CD4-positive, alpha-beta T cell (primary cell): ENCODE measurements at regions not wholly inside any gene's neighbourhood (a gene's known extent, or its start where the extent isn't known, plus 50 kb on each side); places are given as distances from the start of the nearest gene placed in this dataset.

Source experiments
- ATAC-seq: fragments of 200-7000 bp; cut with Tn5 transposase; one replicate; pipeline ENCODE4 v1.10.0; 2022; ENCODE audit warnings: mild to moderate bottlenecking; ENCODE audit not compliant: poor library complexity
- CTCF ChIA-PET: fragments of 350-600 bp; sonication (Branson Sonifier 250); formaldehyde crosslinking; loops from one replicate; lab custom pipeline; 2021; ENCODE audit warnings: antibody characterized with exemption, inconsistent platforms; lab: Charles Lee
- POLR2A ChIA-PET: fragments of 350-600 bp; sonication (Branson Sonifier 250); formaldehyde crosslinking; loops from one replicate; lab custom pipeline; 2021; ENCODE audit warnings: antibody characterized with exemption, inconsistent platforms; lab: Charles Lee
- DNase-seq, 14 experiments: peaks; one replicate each; pipeline ENCODE4 v3.0.0-alpha.2; 2013 to 2020; ENCODE audit warnings: mixed read lengths in 2 of 14
- H3K27ac ChIP-seq, 2 donors: one replicate each; pipeline versions ENCODE4 v1.5.1 to v1.7.0; 2013; ENCODE audit warnings: low read length in 2 of 2, low read depth in 1 of 2, mild to moderate bottlenecking in 1 of 2
- H3K27me3 ChIP-seq, 2 experiments: 1 replicate in 1 of 2; 2 replicates in 1 of 2; pipeline versions ENCODE4 v1.6.1 to v1.7.0; 2013; ENCODE audit warnings: low read length in 2 of 2, control low read depth in 1 of 2, mild to moderate bottlenecking in 1 of 2, moderate library complexity in 1 of 2; ENCODE audit not compliant: insufficient read depth in 2 of 2, control insufficient read depth in 1 of 2
- H3K36me3 ChIP-seq: one replicate; pipeline ENCODE4 v1.6.1; 2013; ENCODE audit warnings: low read length, control low read depth; ENCODE audit not compliant: insufficient read depth
- H3K4me1 ChIP-seq: one replicate; pipeline ENCODE4 v1.6.1; 2013; ENCODE audit warnings: low read length, control low read depth; ENCODE audit not compliant: insufficient read depth
- H3K4me3 ChIP-seq: one replicate; pipeline ENCODE4 v1.5.1; 2013; ENCODE audit warnings: mild to moderate bottlenecking, low read length, moderate library complexity
- H3K9me3 ChIP-seq, 2 experiments: 1 replicate in 1 of 2; 2 replicates in 1 of 2; pipeline versions ENCODE4 v1.6.1 to v1.7.0; 2013; ENCODE audit warnings: low read length in 2 of 2, mild to moderate bottlenecking in 2 of 2, control low read depth in 1 of 2, moderate library complexity in 1 of 2; ENCODE audit not compliant: control insufficient read depth in 1 of 2, insufficient read depth in 1 of 2
- H3K27ac Mint-ChIP-seq: one replicate; pipeline ENCODE4 v1.8.0; 2020; ENCODE audit warnings: mixed read lengths
- H3K27me3 Mint-ChIP-seq: one replicate; pipeline ENCODE4 v1.8.0; 2021; ENCODE audit warnings: mixed read lengths
- H3K36me3 Mint-ChIP-seq: one replicate; pipeline ENCODE4 v1.8.0; 2021; ENCODE audit warnings: low read depth, mixed read lengths
- H3K4me1 Mint-ChIP-seq: one replicate; pipeline ENCODE4 v1.8.0; 2021; ENCODE audit warnings: low read depth, mixed read lengths
- H3K4me3 Mint-ChIP-seq: one replicate; pipeline ENCODE4 v1.8.0; 2020; ENCODE audit warnings: mild to moderate bottlenecking, mixed read lengths
- H3K9me3 Mint-ChIP-seq: one replicate; pipeline ENCODE4 v1.8.0; 2020; ENCODE audit warnings: mixed read lengths
- intact Hi-C, 2 experiments: fragments of 100-400 bp; cut with DNase I in 1 of 2; cut with micrococcal nuclease in 1 of 2; formaldehyde crosslinking; loops; one replicate each; pipeline versions ENCODE4 v1.15.1 to v1.9.0; 2023 to 2025; cut with DNase I, micrococcal nuclease
- TF ChIP-seq, protein P1 (sequence below): fragments of 200-600 bp; IDR thresholded peaks from one replicate; pipeline ENCODE4 v1.8.0; 2022; ENCODE audit warnings: antibody characterized with exemption, mild to moderate bottlenecking

GRCh38 chr22:49637255-49637760, 190.4 kb downstream of the BRD1 start:
- ATAC-seq (no peak), DNase-seq (no peak)
- H3K36me3 ChIP-seq = no peaks in the 10 kb centered on the region
- H3K9me3 Mint-ChIP-seq = no peaks in the 10 kb centered on the region
- H3K4me1 ChIP-seq = no peaks in the 10 kb centered on the region
- no peak overlapping the region for H3K4me3 Mint-ChIP-seq
- no peaks in the 10 kb centered on the region for H3K9me3 ChIP-seq
- no peak overlapping the region for H3K4me3 ChIP-seq
- ChIA-PET CTCF (no interaction called here), POLR2A (no interaction called here)
- H3K27ac Mint-ChIP-seq = no peak overlapping the region
- H3K36me3 Mint-ChIP-seq = no peaks in the 10 kb centered on the region
- H3K27me3 ChIP-seq = no peaks in the 10 kb centered on the region
- intact Hi-C loops = no loop called here
- TF ChIP-seq, protein P1, sequence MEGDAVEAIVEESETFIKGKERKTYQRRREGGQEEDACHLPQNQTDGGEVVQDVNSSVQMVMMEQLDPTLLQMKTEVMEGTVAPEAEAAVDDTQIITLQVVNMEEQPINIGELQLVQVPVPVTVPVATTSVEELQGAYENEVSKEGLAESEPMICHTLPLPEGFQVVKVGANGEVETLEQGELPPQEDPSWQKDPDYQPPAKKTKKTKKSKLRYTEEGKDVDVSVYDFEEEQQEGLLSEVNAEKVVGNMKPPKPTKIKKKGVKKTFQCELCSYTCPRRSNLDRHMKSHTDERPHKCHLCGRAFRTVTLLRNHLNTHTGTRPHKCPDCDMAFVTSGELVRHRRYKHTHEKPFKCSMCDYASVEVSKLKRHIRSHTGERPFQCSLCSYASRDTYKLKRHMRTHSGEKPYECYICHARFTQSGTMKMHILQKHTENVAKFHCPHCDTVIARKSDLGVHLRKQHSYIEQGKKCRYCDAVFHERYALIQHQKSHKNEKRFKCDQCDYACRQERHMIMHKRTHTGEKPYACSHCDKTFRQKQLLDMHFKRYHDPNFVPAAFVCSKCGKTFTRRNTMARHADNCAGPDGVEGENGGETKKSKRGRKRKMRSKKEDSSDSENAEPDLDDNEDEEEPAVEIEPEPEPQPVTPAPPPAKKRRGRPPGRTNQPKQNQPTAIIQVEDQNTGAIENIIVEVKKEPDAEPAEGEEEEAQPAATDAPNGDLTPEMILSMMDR = no peak
- peaks cover 3% of the 10 kb centered on the region for H3K4me1 Mint-ChIP-seq
- H3K27me3 Mint-ChIP-seq = no peaks in the 10 kb centered on the region
- no peak overlapping the region for H3K27ac ChIP-seq

- CTCF ChIA-PET = no interaction called here
- H3K27ac Mint-ChIP-seq = no peak overlapping the region
Measured at GRCh38 chr22:49636649-49637048, 191.0 kb downstream of the BRD1 start.

GRCh38 chr22:49636214-49636613, 191.5 kb downstream of the BRD1 start:
- Mint-ChIP-seq H3K36me3 (no peaks in the 10 kb centered on the region), H3K27ac (no peak overlapping the region), H3K27me3 (no peaks in the 10 kb centered on the region), H3K9me3 (no peaks in the 10 kb centered on the region), H3K4me1 (peaks cover 1% of the 10 kb centered on the region), H3K4me3 (no peak overlapping the region)
- Histone ChIP-seq H3K36me3 (no peaks in the 10 kb centered on the region), H3K4me1 (no peaks in the 10 kb centered on the region), H3K27ac (no peak overlapping the region), H3K4me3 (no peak overlapping the region), H3K9me3 (no peaks in the 10 kb centered on the region), H3K27me3 (no peaks in the 10 kb centered on the region)
- intact Hi-C loops = no loop called here
- ChIA-PET POLR2A (no interaction called here), CTCF (no interaction called here)
- ATAC-seq = no peak
- DNase-seq = no peak
- TF ChIP-seq, protein P1 = no peak

More at GRCh38 chr22:49636649-49637048, 191.0 kb downstream of the BRD1 start:
- H3K36me3 Mint-ChIP-seq = no peaks in the 10 kb centered on the region
- H3K4me3 ChIP-seq = no peak overlapping the region
- H3K27me3 ChIP-seq = no peaks in the 10 kb centered on the region
- no peak overlapping the region for H3K27ac ChIP-seq
- H3K27me3 Mint-ChIP-seq = no peaks in the 10 kb centered on the region
- H3K4me1 ChIP-seq = no peaks in the 10 kb centered on the region
- H3K4me1 Mint-ChIP-seq = peaks cover 3% of the 10 kb centered on the region
- TF ChIP-seq, protein P1 = no peak
- H3K9me3 ChIP-seq = no peaks in the 10 kb centered on the region
- H3K4me3 Mint-ChIP-seq = no peak overlapping the region
- POLR2A ChIA-PET = no interaction called here
- ATAC-seq (no peak), DNase-seq (no peak)
- H3K36me3 ChIP-seq = no peaks in the 10 kb centered on the region
- H3K9me3 Mint-ChIP-seq = no peaks in the 10 kb centered on the region
- intact Hi-C loops = no loop called here
